GM12892 (cell line): ENCODE measurements at regions not wholly inside any gene's neighbourhood (a gene's known extent, or its start where the extent isn't known, plus 50 kb on each side); places are given as distances from the start of the nearest gene placed in this dataset.

Source experiments
- POLR2A ChIP-seq: IDR thresholded peaks from 2 replicates; pipeline ENCODE4 v1.6.1; 2011; ENCODE audit warnings: low read depth, low read length, control low read depth
- POLR2AphosphoS5 ChIP-seq: IDR thresholded peaks from 2 replicates; pipeline ENCODE4 v1.6.1; 2011; ENCODE audit warnings: low read depth, low read length, control low read depth
- TAF1 ChIP-seq: IDR thresholded peaks from 2 replicates; pipeline ENCODE4 v1.6.1; 2011; ENCODE audit warnings: low read depth, mild to moderate bottlenecking, control low read depth, low read length, borderline replicate concordance

- TF ChIP-seq POLR2A (no peak), TAF1 (no peak), POLR2AphosphoS5 (no peak)
Measured at GRCh38 chr12:115183752-115184151, 499.8 kb upstream of the TBX3 start.
